RWPE2 (cell line): ENCODE measurements at regions not wholly inside any gene's neighbourhood (a gene's known extent, or its start where the extent isn't known, plus 50 kb on each side); places are given as distances from the start of the nearest gene placed in this dataset.
A peak's percentile ranks its signal among the peaks of the same experiment; 100 is the strongest.

ENCODE experiments used
- ATAC-seq: fragments of 200-7000 bp; cut with Tn5 transposase; 3 replicates; pipeline ENCODE4 v1.9.1; 2021; ENCODE audit warnings: low read depth
- DNase-seq: peaks from one replicate; pipeline ENCODE4 v3.0.0-alpha.2; 2020; ENCODE audit warnings: low spot score
- H3K27ac ChIP-seq: fragments of 450-650 bp; 2 replicates; pipeline ENCODE4 v1.5.1; 2017; ENCODE audit warnings: mild to moderate bottlenecking; ENCODE audit not compliant: poor library complexity, severe bottlenecking
- H3K27me3 ChIP-seq: fragments of 250-450 bp; sonication (Bioruptor Pico); 2 replicates; pipeline ENCODE4 v1.5.1; 2021; ENCODE audit warnings: mild to moderate bottlenecking, moderate library complexity; ENCODE audit not compliant: insufficient read depth, poor library complexity, severe bottlenecking
- H3K36me3 ChIP-seq: fragments of 250-450 bp; sonication (Bioruptor Pico); 2 replicates; pipeline ENCODE4 v1.5.1; 2020; ENCODE audit warnings: low read depth, mild to moderate bottlenecking, moderate library complexity
- H3K4me1 ChIP-seq: fragments of 250-450 bp; sonication (Bioruptor Pico); 2 replicates; pipeline ENCODE4 v1.5.1; 2021; ENCODE audit warnings: mild to moderate bottlenecking, moderate library complexity; ENCODE audit not compliant: insufficient read depth, poor library complexity, severe bottlenecking
- H3K4me3 ChIP-seq: fragments of 250-450 bp; sonication (Bioruptor Pico); 2 replicates; pipeline ENCODE4 v1.5.1; 2021; ENCODE audit warnings: mild to moderate bottlenecking, moderate library complexity; ENCODE audit not compliant: severe bottlenecking
- H3K9me3 ChIP-seq: fragments of 250-450 bp; sonication (Bioruptor Pico); 2 replicates; pipeline ENCODE4 v1.5.1; 2021; ENCODE audit warnings: mild to moderate bottlenecking, moderate library complexity; ENCODE audit not compliant: severe bottlenecking
- CTCF ChIP-seq: fragments of 450-650 bp; IDR thresholded peaks from one replicate; pipeline ENCODE4 v1.5.1; 2017; ENCODE audit warnings: mild to moderate bottlenecking, moderate library complexity; ENCODE audit not compliant: poor library complexity, severe bottlenecking

- DNase-seq (no peak), ATAC-seq (no peak)
- Histone ChIP-seq H3K27ac (no peak overlapping the region), H3K4me3 (no peak overlapping the region), H3K27me3 (peaks cover 29% of the 10 kb centered on the region), H3K9me3 (no peaks in the 10 kb centered on the region), H3K4me1 (no peaks in the 10 kb centered on the region), H3K36me3 (no peaks in the 10 kb centered on the region)
- peak; percentile 49 for TF ChIP-seq CTCF
These were observed 316.5 kb upstream of the OR4E1 start for GRCh38 chr14:21990116-21990515.

GRCh38 chr14:21989090-21989489, 315.5 kb upstream of the OR4E1 start:
- DNase-seq = no peak
- peaks cover 29% of the 10 kb centered on the region for H3K27me3 ChIP-seq
- H3K4me1 ChIP-seq = no peaks in the 10 kb centered on the region
- no peaks in the 10 kb centered on the region for H3K9me3 ChIP-seq
- H3K27ac ChIP-seq = no peak overlapping the region
- TF ChIP-seq CTCF = no peak
- H3K4me3 ChIP-seq = no peak overlapping the region
- no peaks in the 10 kb centered on the region for H3K36me3 ChIP-seq
- ATAC-seq = no peak

- TF ChIP-seq CTCF = no peak
- no peaks in the 10 kb centered on the region for H3K4me1 ChIP-seq
- DNase-seq = no peak
- no peaks in the 10 kb centered on the region for H3K36me3 ChIP-seq
- peaks cover 26% of the 10 kb centered on the region for H3K27me3 ChIP-seq
- no peak for ATAC-seq
- H3K4me3 ChIP-seq = no peak overlapping the region
- H3K9me3 ChIP-seq = no peaks in the 10 kb centered on the region
- no peak overlapping the region for H3K27ac ChIP-seq
These were observed 314.8 kb upstream of the OR4E1 start for GRCh38 chr14:21988413-21988812.

GRCh38 chr14:21987937-21988336, 314.3 kb upstream of the OR4E1 start:
- peaks cover 21% of the 10 kb centered on the region for H3K27me3 ChIP-seq
- TF ChIP-seq CTCF = peak; percentile 77
- H3K9me3 ChIP-seq = no peaks in the 10 kb centered on the region
- DNase-seq (no peak), ATAC-seq (peak; percentile 63; the same call in 2 of the 3 replicates)
- no peak overlapping the region for H3K27ac ChIP-seq
- H3K4me1 ChIP-seq = no peaks in the 10 kb centered on the region
- H3K36me3 ChIP-seq = no peaks in the 10 kb centered on the region
- no peak overlapping the region for H3K4me3 ChIP-seq

GRCh38 chr14:21985081-21985480, 311.5 kb upstream of the OR4E1 start:
- TF ChIP-seq CTCF = no peak
- Histone ChIP-seq H3K9me3 (no peaks in the 10 kb centered on the region), H3K27ac (no peak overlapping the region), H3K27me3 (peaks cover 17% of the 10 kb centered on the region), H3K36me3 (no peaks in the 10 kb centered on the region), H3K4me3 (no peak overlapping the region), H3K4me1 (no peaks in the 10 kb centered on the region)
- peak; percentile 31; the same call in 2 of the 3 replicates for ATAC-seq
- no peak for DNase-seq
